H1 (cell line): ENCODE measurements at regions not wholly inside any gene's neighbourhood (a gene's known extent, or its start where the extent isn't known, plus 50 kb on each side); places are given as distances from the start of the nearest gene placed in this dataset.

ENCODE experiments used
- EZH2 ChIP-seq: fragments of 200-600 bp; sonication (generic); IDR thresholded peaks from 2 replicates; pipeline ENCODE4 v1.7.1; 2012; ENCODE audit warnings: low read depth, mild to moderate bottlenecking, moderate library complexity, low read length, inconsistent platforms; ENCODE audit not compliant: severe bottlenecking
- POLR2A ChIP-seq, 2 experiments: IDR thresholded peaks; 1 replicate in 1 of 2; 2 replicates in 1 of 2; pipeline ENCODE4 v1.6.1; 2011; ENCODE audit warnings: low read depth in 2 of 2, low read length in 2 of 2, mild to moderate bottlenecking in 2 of 2; ENCODE audit errors: control extremely low read depth in 1 of 2
- RAD21 ChIP-seq, 2 experiments: IDR thresholded peaks in 1 of 2; conservative IDR thresholded peaks in 1 of 2; 2 replicates each; pipeline ENCODE4 v1.6.1; 2011; ENCODE audit warnings: low read depth in 2 of 2, low read length in 2 of 2, improper control_type of control experiment in 1 of 2, inconsistent platforms in 1 of 2, mild to moderate bottlenecking in 1 of 2, moderate library complexity in 1 of 2
- RXRA ChIP-seq: IDR thresholded peaks from 2 replicates; pipeline ENCODE4 v1.6.1; 2011; ENCODE audit warnings: low read depth, mild to moderate bottlenecking, low read length, moderate library complexity; ENCODE audit not compliant: insufficient read depth
- SUZ12 ChIP-seq: fragments of 200-600 bp; sonication (generic); IDR thresholded peaks from 2 replicates; pipeline ENCODE4 v1.6.1; 2012; ENCODE audit warnings: mild to moderate bottlenecking, inconsistent platforms, low read length, moderate library complexity, mixed read lengths
- TAF1 ChIP-seq: IDR thresholded peaks from 2 replicates; pipeline ENCODE4 v1.6.1; 2011; ENCODE audit warnings: mild to moderate bottlenecking, low read depth, low read length
- TF ChIP-seq, protein P1 (sequence below), 3 experiments: IDR thresholded peaks; 1 replicate in 2 of 3; 2 replicates in 1 of 3; pipeline versions ENCODE4 v1.5.1 to v1.6.1; 2011; ENCODE audit warnings: low read length in 3 of 3, mild to moderate bottlenecking in 3 of 3, inconsistent platforms in 2 of 3, low read depth in 1 of 3, moderate library complexity in 1 of 3; ENCODE audit not compliant: insufficient read depth in 1 of 3; ENCODE audit errors: control extremely low read depth in 1 of 3
- TF ChIP-seq, protein P2 (sequence below): IDR thresholded peaks from 2 replicates; pipeline ENCODE4 v1.6.1; 2011; ENCODE audit warnings: low read length, improper control_type of control experiment

DNA sequence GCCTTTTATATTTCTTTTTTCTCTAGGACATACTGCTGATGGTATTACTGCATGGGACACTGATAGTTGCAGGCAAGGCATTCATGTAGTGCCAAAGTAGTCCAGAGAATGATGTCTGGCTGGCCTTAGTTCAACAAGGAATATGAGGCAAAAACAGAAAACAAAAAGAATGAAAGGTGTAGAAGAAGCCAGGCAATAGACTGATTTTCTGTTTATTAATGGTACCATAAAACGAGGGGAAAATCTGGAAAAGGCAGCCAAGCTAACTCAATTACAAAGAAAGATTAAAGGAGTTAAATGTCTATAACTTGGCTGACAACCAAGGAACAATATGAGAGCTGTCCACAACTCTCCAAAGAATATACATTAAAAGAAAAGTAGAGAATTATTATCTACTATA lies 284.9 kb downstream of the ZEB2 start:
- no peak for TF ChIP-seq POLR2A (IDR thresholded peaks at IDR 0.05; ENCODE audit: control extremely low read depth in 1 of 2, low read depth in 2 of 2, low read length in 2 of 2)
- no peak for TF ChIP-seq TAF1
- TF ChIP-seq, protein P1, sequence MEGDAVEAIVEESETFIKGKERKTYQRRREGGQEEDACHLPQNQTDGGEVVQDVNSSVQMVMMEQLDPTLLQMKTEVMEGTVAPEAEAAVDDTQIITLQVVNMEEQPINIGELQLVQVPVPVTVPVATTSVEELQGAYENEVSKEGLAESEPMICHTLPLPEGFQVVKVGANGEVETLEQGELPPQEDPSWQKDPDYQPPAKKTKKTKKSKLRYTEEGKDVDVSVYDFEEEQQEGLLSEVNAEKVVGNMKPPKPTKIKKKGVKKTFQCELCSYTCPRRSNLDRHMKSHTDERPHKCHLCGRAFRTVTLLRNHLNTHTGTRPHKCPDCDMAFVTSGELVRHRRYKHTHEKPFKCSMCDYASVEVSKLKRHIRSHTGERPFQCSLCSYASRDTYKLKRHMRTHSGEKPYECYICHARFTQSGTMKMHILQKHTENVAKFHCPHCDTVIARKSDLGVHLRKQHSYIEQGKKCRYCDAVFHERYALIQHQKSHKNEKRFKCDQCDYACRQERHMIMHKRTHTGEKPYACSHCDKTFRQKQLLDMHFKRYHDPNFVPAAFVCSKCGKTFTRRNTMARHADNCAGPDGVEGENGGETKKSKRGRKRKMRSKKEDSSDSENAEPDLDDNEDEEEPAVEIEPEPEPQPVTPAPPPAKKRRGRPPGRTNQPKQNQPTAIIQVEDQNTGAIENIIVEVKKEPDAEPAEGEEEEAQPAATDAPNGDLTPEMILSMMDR (IDR thresholded peaks at IDR 0.05; ENCODE audit: control extremely low read depth in 1 of 3, insufficient read depth in 1 of 3, low read depth in 1 of 3, low read length in 3 of 3): no peak
- TF ChIP-seq RAD21 (IDR thresholded peaks at IDR 0.05 in 1 of 2, conservative IDR thresholded peaks at IDR 0.05 in 1 of 2; ENCODE audit: low read depth in 2 of 2, low read length in 2 of 2): no peak
- no peak for TF ChIP-seq EZH2
- TF ChIP-seq RXRA: no peak
- TF ChIP-seq, protein P2, sequence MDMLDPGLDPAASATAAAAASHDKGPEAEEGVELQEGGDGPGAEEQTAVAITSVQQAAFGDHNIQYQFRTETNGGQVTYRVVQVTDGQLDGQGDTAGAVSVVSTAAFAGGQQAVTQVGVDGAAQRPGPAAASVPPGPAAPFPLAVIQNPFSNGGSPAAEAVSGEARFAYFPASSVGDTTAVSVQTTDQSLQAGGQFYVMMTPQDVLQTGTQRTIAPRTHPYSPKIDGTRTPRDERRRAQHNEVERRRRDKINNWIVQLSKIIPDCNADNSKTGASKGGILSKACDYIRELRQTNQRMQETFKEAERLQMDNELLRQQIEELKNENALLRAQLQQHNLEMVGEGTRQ: no peak
- TF ChIP-seq SUZ12: no peak
